DMS53 (cell line): ENCODE measurements at regions not wholly inside any gene's neighbourhood (a gene's known extent, or its start where the extent isn't known, plus 50 kb on each side); places are given as distances from the start of the nearest gene placed in this dataset.

Experiments
- DNase-seq: peaks from one replicate; lab custom pipeline; 2025; lab: John Stamatoyannopoulos, UW

GRCh38 chr4:14096396-14096965 lies 469.0 kb upstream of the BOD1L1 start:
- DNase-seq = no peak

- no peak for DNase-seq
Observed at GRCh38 chr4:14100349-14100748, 472.8 kb upstream of the BOD1L1 start.

GRCh38 chr4:14110407-14110806 lies 482.9 kb upstream of the BOD1L1 start:
- no peak for DNase-seq

- no peak for DNase-seq
Observed at GRCh38 chr4:14111730-14112181, 484.2 kb upstream of the BOD1L1 start.

GRCh38 chr4:14115106-14115505 lies 487.6 kb upstream of the BOD1L1 start:
- no peak for DNase-seq

GRCh38 chr4:14117575-14118238 lies 490.2 kb upstream of the BOD1L1 start:
- DNase-seq = no peak

GRCh38 chr4:14124816-14125215 lies 497.3 kb upstream of the BOD1L1 start:
- DNase-seq = no peak

- no peak for DNase-seq
Observed at GRCh38 chr4:14125375-14126129, 498.0 kb upstream of the BOD1L1 start.

GRCh38 chr4:14130551-14130950 lies 503.0 kb upstream of the BOD1L1 start:
- DNase-seq = no peak

GRCh38 chr4:14131335-14131734 lies 503.8 kb upstream of the BOD1L1 start:
- no peak for DNase-seq

- no peak for DNase-seq
Observed at GRCh38 chr4:14132301-14132700, 504.8 kb upstream of the BOD1L1 start.

GRCh38 chr4:14138106-14138505 lies 510.6 kb upstream of the BOD1L1 start:
- DNase-seq = no peak

- peak; percentile 58 for DNase-seq
Observed at GRCh38 chr4:14143892-14144291, 516.4 kb upstream of the BOD1L1 start.

GRCh38 chr4:14149176-14150053 lies 521.9 kb upstream of the BOD1L1 start:
- no peak for DNase-seq

GRCh38 chr4:14151101-14151500 lies 523.6 kb upstream of the BOD1L1 start:
- DNase-seq = no peak

GRCh38 chr4:14152834-14153519 lies 525.5 kb upstream of the BOD1L1 start:
- DNase-seq = no peak

GRCh38 chr4:14155803-14156202 lies 528.3 kb upstream of the BOD1L1 start:
- DNase-seq = no peak

GRCh38 chr4:14157262-14157661 lies 529.7 kb upstream of the BOD1L1 start:
- no peak for DNase-seq

- DNase-seq = no peak
Observed at GRCh38 chr4:14165222-14165920, 537.8 kb upstream of the BOD1L1 start.

GRCh38 chr4:14167876-14168510 lies 540.5 kb upstream of the BOD1L1 start:
- DNase-seq = no peak

GRCh38 chr4:14168919-14169318 lies 541.4 kb upstream of the BOD1L1 start:
- DNase-seq = peak; percentile 57
